22Rv1 (cell line): ENCODE measurements at regions not wholly inside any gene's neighbourhood (a gene's known extent, or its start where the extent isn't known, plus 50 kb on each side); places are given as distances from the start of the nearest gene placed in this dataset.

ENCODE experiments used
- H3K27ac ChIP-seq: fragments of 450-650 bp; 2 replicates; pipeline ENCODE4 v1.5.1; 2017
- CTCF ChIP-seq: fragments of 450-650 bp; IDR thresholded peaks from 2 replicates; pipeline ENCODE4 v1.5.1; 2017; ENCODE audit warnings: mild to moderate bottlenecking
- ZFX ChIP-seq: fragments of 450-650 bp; IDR thresholded peaks from 2 replicates; pipeline ENCODE4 v1.6.1; 2017; ENCODE audit warnings: antibody characterized with exemption, borderline replicate concordance

DNA sequence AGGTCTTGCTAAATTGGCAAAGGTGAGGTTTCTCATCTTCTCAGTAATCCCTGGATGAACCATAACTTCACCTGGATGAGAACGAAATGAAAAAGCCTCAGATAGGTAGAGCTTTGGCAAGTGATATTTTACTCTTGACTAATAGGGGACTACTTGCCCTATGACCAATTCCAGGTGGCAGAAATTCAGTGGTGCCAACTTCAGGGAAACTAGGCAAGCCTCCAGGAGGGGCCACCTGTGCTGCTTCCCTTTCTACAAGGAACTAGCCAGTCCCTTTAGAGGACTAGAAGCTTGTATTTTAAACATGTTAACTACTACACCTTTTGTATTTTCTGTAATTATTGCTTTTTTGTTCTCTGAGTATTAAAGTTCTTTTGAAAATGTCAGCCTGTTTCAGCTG is 169.0 kb upstream of the GRIA1 start:
- TF ChIP-seq CTCF (no peak), ZFX (no peak)
- no peak overlapping the region for H3K27ac ChIP-seq

- H3K27ac ChIP-seq: no peak overlapping the region
- TF ChIP-seq ZFX: no peak
- no peak for TF ChIP-seq CTCF
Observed at GRCh38 chr5:153340139-153340538, 150.3 kb upstream of the GRIA1 start.

GRCh38 chr5:153340738-153341137 is 149.7 kb upstream of the GRIA1 start:
- TF ChIP-seq CTCF (no peak), ZFX (no peak)
- no peak overlapping the region for H3K27ac ChIP-seq

GRCh38 chr5:153342487-153342886 is 148.0 kb upstream of the GRIA1 start:
- TF ChIP-seq ZFX (no peak), CTCF (no peak)
- H3K27ac ChIP-seq: no peak overlapping the region

- TF ChIP-seq CTCF (no peak), ZFX (no peak)
- no peak overlapping the region for H3K27ac ChIP-seq
Observed at GRCh38 chr5:153347611-153348010, 142.9 kb upstream of the GRIA1 start.

DNA sequence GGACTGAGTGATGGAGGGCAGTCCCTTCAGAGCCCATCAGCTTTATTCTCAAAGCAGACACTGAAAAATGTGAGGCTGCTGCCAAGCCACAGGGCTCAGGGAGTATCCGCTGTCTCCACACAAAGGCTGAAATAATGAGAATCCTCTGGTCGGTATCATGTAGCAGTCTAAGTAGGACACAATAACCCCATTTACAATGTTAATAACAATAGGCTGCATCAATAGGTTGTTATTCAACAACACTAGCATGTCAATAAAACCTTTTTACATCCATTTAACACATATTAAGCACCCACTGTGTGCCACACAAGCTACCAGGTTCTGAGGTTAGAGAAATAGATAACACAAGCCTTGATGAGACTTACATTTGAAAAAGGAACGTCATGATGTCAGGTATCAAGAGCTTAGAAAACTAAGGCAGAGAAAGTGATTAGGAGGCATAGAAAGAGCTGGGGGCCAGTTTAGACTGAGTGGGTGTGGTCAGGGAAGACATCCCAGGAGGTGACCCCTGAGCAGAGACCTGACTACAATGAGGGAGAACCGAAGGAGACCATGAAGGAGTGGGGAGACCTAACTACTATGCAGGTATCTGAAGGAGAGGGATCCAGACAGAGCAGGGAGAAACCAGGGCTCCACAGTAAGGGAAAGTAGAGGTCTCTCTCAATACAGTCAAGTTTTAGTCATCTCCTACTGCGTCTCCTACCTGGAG is 140.1 kb upstream of the GRIA1 start:
- H3K27ac ChIP-seq: no peak overlapping the region
- no peak for TF ChIP-seq ZFX
- no peak for TF ChIP-seq CTCF

GRCh38 chr5:153352685-153353219 is 137.7 kb upstream of the GRIA1 start:
- H3K27ac ChIP-seq: no peak overlapping the region
- TF ChIP-seq CTCF (no peak), ZFX (no peak)
